K562 (cell line): ENCODE measurements at regions not wholly inside any gene's neighbourhood (a gene's known extent, or its start where the extent isn't known, plus 50 kb on each side); places are given as distances from the start of the nearest gene placed in this dataset.

Source experiments
- ATAC-seq: fragments of 200-7000 bp; cut with Tn5 transposase; 3 replicates; pipeline ENCODE4 v1.9.1; 2020; ENCODE audit warnings: moderate library complexity
- BruUV-seq: library from RNA; stranded (reverse); fragments of 400-500 nt; replicated peaks from 2 replicates; lab custom pipeline; 2021; lab: Mats Ljungman, UMichigan
- CTCF ChIA-PET: fragments of 300-600 bp; formaldehyde crosslinking; extraction: SDS; loops from one replicate; lab custom pipeline; 2021; ENCODE audit warnings: low intra/inter-chr PET ratio; lab: Yijun Ruan, JAX
- POLR2A ChIA-PET: fragments of 300-600, 350-650 bp; sonication (Branson Sonifier 250); formaldehyde crosslinking; extraction: SDS; loops from one replicate; lab custom pipeline; 2021; ENCODE audit warnings: antibody characterized with exemption, inconsistent platforms; lab: Yijun Ruan, JAX
- DNase-seq, 4 experiments: peaks; one replicate each; pipeline versions ENCODE4 v3.0.0 to v3.0.0-alpha.2; 2011 to 2018; ENCODE audit warnings: low spot score in 3 of 4, mixed read lengths in 3 of 4; ENCODE audit errors: extremely low read depth in 1 of 4
- FAIRE-seq: peaks from 2 replicates; lab custom pipeline; 2011; peaks lifted over from hg19 to GRCh38; lab: Jason Lieb, UNC
- H2AFZ ChIP-seq: 2 replicates; pipeline ENCODE4 v1.6.0; 2011; ENCODE audit warnings: low read depth, low read length, control low read depth, inconsistent platforms
- H3K27ac ChIP-seq: fragments of 200-600 bp; 3 replicates; pipeline ENCODE4 v1.8.0; 2011; ENCODE audit warnings: low read depth, mild to moderate bottlenecking, control low read depth, inconsistent platforms, low read length, moderate library complexity, mixed read lengths; ENCODE audit errors: extremely low read depth
- H3K27me3 ChIP-seq, 2 experiments: fragments of 300-600 bp in 1 of 2; 2 replicates in 1 of 2; 3 replicates in 1 of 2; pipeline versions ENCODE4 v1.6.0 to v1.8.0; 2011; ENCODE audit warnings: inconsistent platforms in 2 of 2, low read length in 2 of 2, mild to moderate bottlenecking in 1 of 2, mixed read lengths in 1 of 2, moderate library complexity in 1 of 2; ENCODE audit not compliant: control insufficient read depth in 2 of 2, insufficient read depth in 2 of 2
- H3K36me3 ChIP-seq: fragments of 300-600 bp; 3 replicates; pipeline ENCODE4 v1.8.0; 2011; ENCODE audit warnings: mild to moderate bottlenecking, low read length, inconsistent platforms; ENCODE audit not compliant: control insufficient read depth, insufficient read depth
- H3K4me1 ChIP-seq, 2 experiments: fragments of 200-600 bp in 1 of 2; replicated peaks in 1 of 2; 2 replicates in 1 of 2; 3 replicates in 1 of 2; pipeline versions ENCODE4 v1.5.1 to v1.8.0; 2011; ENCODE audit warnings: inconsistent platforms in 2 of 2, low read length in 2 of 2, mild to moderate bottlenecking in 1 of 2, mixed read lengths in 1 of 2, moderate library complexity in 1 of 2; ENCODE audit not compliant: control insufficient read depth in 2 of 2, insufficient read depth in 2 of 2
- H3K4me2 ChIP-seq: 2 replicates; pipeline ENCODE4 v1.6.1; 2011; ENCODE audit warnings: low read length, control low read depth, inconsistent platforms, mixed read lengths; ENCODE audit not compliant: insufficient read depth
- H3K4me3 ChIP-seq: fragments of 200-600 bp; sonication (generic), shearing (Covaris generic); 2 replicates; pipeline ENCODE4 v1.5.1; 2016; ENCODE audit warnings: control low read depth, inconsistent platforms
- H3K79me2 ChIP-seq: fragments of 200-600 bp; 3 replicates; pipeline ENCODE4 v1.8.0; 2011; ENCODE audit warnings: low read length, inconsistent platforms; ENCODE audit not compliant: control insufficient read depth, insufficient read depth
- H3K9ac ChIP-seq, 2 experiments: 2 replicates each; pipeline versions ENCODE4 v1.6.0 to v1.6.1; 2011; ENCODE audit warnings: low read depth in 2 of 2, low read length in 2 of 2, control low read depth in 1 of 2, inconsistent platforms in 1 of 2, mild to moderate bottlenecking in 1 of 2, mixed read lengths in 1 of 2; ENCODE audit not compliant: insufficient read depth in 1 of 2
- H3K9me1 ChIP-seq: one replicate; pipeline ENCODE4 v1.6.0; 2011; ENCODE audit warnings: inconsistent platforms, mild to moderate bottlenecking, low read length, moderate library complexity; ENCODE audit not compliant: control insufficient read depth, insufficient read depth
- H3K9me3 ChIP-seq: replicated peaks from 2 replicates; pipeline ENCODE4 v1.5.1; 2011; ENCODE audit warnings: low read depth, low read length, inconsistent platforms; ENCODE audit not compliant: control insufficient read depth, insufficient read depth
- H4K20me1 ChIP-seq: replicated peaks from 2 replicates; pipeline ENCODE4 v1.6.1; 2011; ENCODE audit warnings: low read length, inconsistent platforms, mixed read lengths; ENCODE audit not compliant: control insufficient read depth, insufficient read depth
- BCL6 ChIP-seq: fragments of 250-450 bp; sonication (Bioruptor Pico); IDR thresholded peaks from 2 replicates; pipeline ENCODE4 v1.4.0; 2020
- CC2D1A ChIP-seq: fragments of 450-650 bp; IDR thresholded peaks from 2 replicates; pipeline ENCODE4 v1.6.1; 2017; ENCODE audit warnings: mild to moderate bottlenecking
- HNRNPH1 ChIP-seq: fragments of 200-400 bp; formaldehyde crosslinking; optimal IDR thresholded peaks from 2 replicates; pipeline ENCODE3; 2017; ENCODE audit warnings: low read depth, mild to moderate bottlenecking, low read length, moderate library complexity
- HNRNPL ChIP-seq: fragments of 200-400 bp; formaldehyde crosslinking; IDR thresholded peaks from 2 replicates; pipeline ENCODE4 v1.6.1; 2017; ENCODE audit warnings: low read depth, mild to moderate bottlenecking, low read length
- MAZ ChIP-seq, 2 experiments: fragments of 450-650 bp in 1 of 2; sonication (generic) in 1 of 2; formaldehyde crosslinking; IDR thresholded peaks in 1 of 2; conservative IDR thresholded peaks in 1 of 2; 2 replicates each; pipeline versions ENCODE4 v1.4.0 to v1.5.0; 2020; ENCODE audit warnings: mild to moderate bottlenecking in 1 of 2, missing genetic modification reagents in 1 of 2
- MCM7 ChIP-seq, 2 experiments: fragments of 450-650 bp; IDR thresholded peaks; 2 replicates each; pipeline ENCODE4 v1.6.1; 2016 to 2018
- NR1H2 ChIP-seq: sonication (generic); formaldehyde crosslinking; IDR thresholded peaks from 2 replicates; pipeline ENCODE4 v1.4.0; 2020; ENCODE audit warnings: mild to moderate bottlenecking, missing genetic modification reagents
- SMC3 ChIP-seq: conservative IDR thresholded peaks from 2 replicates; pipeline ENCODE4 v1.6.1; 2011; ENCODE audit warnings: low read depth, low read length, improper control_type of control experiment; ENCODE audit not compliant: insufficient read depth
- SREBF2 ChIP-seq: sonication (generic); formaldehyde crosslinking; IDR thresholded peaks from 2 replicates; pipeline ENCODE4 v1.4.0; 2020; ENCODE audit warnings: mild to moderate bottlenecking, missing genetic modification reagents
- ZNF197 ChIP-seq: fragments of 200-800 bp; sonication (Bioruptor generic); IDR thresholded peaks from 2 replicates; pipeline ENCODE4 v1.6.1; 2016; ENCODE audit warnings: low read depth, missing genetic modification characterization, missing compliant biosample characterization
- ZNF324 ChIP-seq: fragments of 250-450 bp; sonication (Bioruptor Pico); IDR thresholded peaks from 2 replicates; pipeline ENCODE4 v1.4.0; 2020; ENCODE audit warnings: mild to moderate bottlenecking
- WGBS: fragments of 100-300 bp; shearing (Covaris generic); methylation state at CpG from one replicate; pipeline ENCODE4 v1.1.6; 2016; ENCODE audit warnings: low coverage, mixed read lengths; ENCODE audit not compliant: insufficient coverage; ENCODE audit errors: missing lambda C conversion rate; 5-methylcytosine and 5-hydroxymethylcytosine counted together
- in situ Hi-C: fragments of 300-500 bp; cut with MboI; formaldehyde crosslinking; loops from 4 replicates; pipeline ENCODE4 v1.15.0; 2018; ENCODE audit warnings: inconsistent platforms, mixed read lengths
- intact Hi-C: fragments of 100-400 bp; cut with micrococcal nuclease; formaldehyde crosslinking; loops from 2 replicates; pipeline ENCODE4 v1.14.2; 2022
- TF ChIP-seq, protein P1 (sequence below), 2 experiments: fragments of 200-800 bp in 1 of 2; sonication (Bioruptor generic) in 1 of 2; sonication (generic) in 1 of 2; formaldehyde crosslinking in 1 of 2; IDR thresholded peaks in 1 of 2; conservative IDR thresholded peaks in 1 of 2; 2 replicates each; pipeline versions ENCODE4 v1.5.0 to v1.6.1; 2016 to 2020; ENCODE audit warnings: missing compliant biosample characterization in 1 of 2, missing genetic modification characterization in 1 of 2, missing genetic modification reagents in 1 of 2
- TF ChIP-seq, protein P2 (sequence below), 2 experiments: fragments of 450-650 bp; formaldehyde crosslinking in 1 of 2; IDR thresholded peaks; 2 replicates each; pipeline versions ENCODE4 v1.4.0 to v1.6.1; 2014 to 2020; ENCODE audit warnings: mild to moderate bottlenecking in 2 of 2, borderline replicate concordance in 1 of 2, low read depth in 1 of 2

DNA sequence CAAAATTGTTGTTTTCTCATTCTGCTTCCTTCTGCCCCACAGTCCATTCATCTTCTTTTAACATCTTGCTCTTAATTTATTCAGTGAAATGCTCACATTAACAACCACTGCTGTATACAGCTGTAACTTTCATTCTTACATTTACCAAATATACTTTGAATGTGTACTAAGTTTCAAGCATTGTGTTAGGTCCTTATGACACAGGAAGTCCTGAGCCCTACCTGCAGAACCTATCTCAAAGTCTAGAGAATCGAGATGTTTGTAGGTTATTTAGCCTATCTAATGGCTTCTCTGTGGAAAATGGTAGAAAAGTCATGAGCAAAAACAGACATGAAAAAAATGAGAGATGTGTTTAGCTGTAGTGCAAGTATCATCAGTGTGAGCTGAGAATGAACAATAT, 117.6 kb upstream of the MGAT4C start:
- Histone ChIP-seq H3K9me3 (no peaks in the 10 kb centered on the region), H3K36me3 (no peaks in the 10 kb centered on the region), H3K4me2 (no peak overlapping the region), H3K9me1 (no peaks in the 10 kb centered on the region), H4K20me1 (no peaks in the 10 kb centered on the region), H3K27me3 (no peaks in the 10 kb centered on the region), H3K27ac (no peak overlapping the region), H3K9ac (no peak overlapping the region), H3K4me1 (no peaks in the 10 kb centered on the region), H3K79me2 (no peaks in the 10 kb centered on the region), H2AFZ (no peak overlapping the region), H3K4me3 (no peak overlapping the region)
- WGBS: 0% methylated on average over 1 of the region's 1 CpG
- ATAC-seq (no peak), DNase-seq (no peak), FAIRE-seq (no peak)
- in situ Hi-C loops: no loop called here
- CTCF ChIA-PET: interaction anchor here (0.6 kb wide), 1 partner anchor 464 kb away, joined by 3 read pairs; no protein-coding TSS in a partner anchor
- BruUV-seq: no TSS peak
- intact Hi-C loops: no loop called here
- POLR2A ChIA-PET: no interaction called here
- TF ChIP-seq CC2D1A: no peak
- TF ChIP-seq HNRNPL: no peak
- no peak for TF ChIP-seq MAZ (CRISPR knock-in tag; conservative IDR thresholded peaks at IDR 0.05 in 1 of 2, IDR thresholded peaks at IDR 0.05 in 1 of 2)
- no peak for TF ChIP-seq ZNF197 (CRISPR knock-in tag)
- TF ChIP-seq MCM7 (IDR thresholded peaks at IDR 0.05): no peak
- no peak for TF ChIP-seq ZNF324 (CRISPR knock-in tag)
- TF ChIP-seq BCL6 (CRISPR knock-in tag): no peak
- TF ChIP-seq, protein P1, sequence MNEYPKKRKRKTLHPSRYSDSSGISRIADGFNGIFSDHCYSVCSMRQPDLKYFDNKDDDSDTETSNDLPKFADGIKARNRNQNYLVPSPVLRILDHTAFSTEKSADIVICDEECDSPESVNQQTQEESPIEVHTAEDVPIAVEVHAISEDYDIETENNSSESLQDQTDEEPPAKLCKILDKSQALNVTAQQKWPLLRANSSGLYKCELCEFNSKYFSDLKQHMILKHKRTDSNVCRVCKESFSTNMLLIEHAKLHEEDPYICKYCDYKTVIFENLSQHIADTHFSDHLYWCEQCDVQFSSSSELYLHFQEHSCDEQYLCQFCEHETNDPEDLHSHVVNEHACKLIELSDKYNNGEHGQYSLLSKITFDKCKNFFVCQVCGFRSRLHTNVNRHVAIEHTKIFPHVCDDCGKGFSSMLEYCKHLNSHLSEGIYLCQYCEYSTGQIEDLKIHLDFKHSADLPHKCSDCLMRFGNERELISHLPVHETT (CRISPR knock-in tag; conservative IDR thresholded peaks at IDR 0.05 in 1 of 2, IDR thresholded peaks at IDR 0.05 in 1 of 2): no peak
- TF ChIP-seq, protein P2, sequence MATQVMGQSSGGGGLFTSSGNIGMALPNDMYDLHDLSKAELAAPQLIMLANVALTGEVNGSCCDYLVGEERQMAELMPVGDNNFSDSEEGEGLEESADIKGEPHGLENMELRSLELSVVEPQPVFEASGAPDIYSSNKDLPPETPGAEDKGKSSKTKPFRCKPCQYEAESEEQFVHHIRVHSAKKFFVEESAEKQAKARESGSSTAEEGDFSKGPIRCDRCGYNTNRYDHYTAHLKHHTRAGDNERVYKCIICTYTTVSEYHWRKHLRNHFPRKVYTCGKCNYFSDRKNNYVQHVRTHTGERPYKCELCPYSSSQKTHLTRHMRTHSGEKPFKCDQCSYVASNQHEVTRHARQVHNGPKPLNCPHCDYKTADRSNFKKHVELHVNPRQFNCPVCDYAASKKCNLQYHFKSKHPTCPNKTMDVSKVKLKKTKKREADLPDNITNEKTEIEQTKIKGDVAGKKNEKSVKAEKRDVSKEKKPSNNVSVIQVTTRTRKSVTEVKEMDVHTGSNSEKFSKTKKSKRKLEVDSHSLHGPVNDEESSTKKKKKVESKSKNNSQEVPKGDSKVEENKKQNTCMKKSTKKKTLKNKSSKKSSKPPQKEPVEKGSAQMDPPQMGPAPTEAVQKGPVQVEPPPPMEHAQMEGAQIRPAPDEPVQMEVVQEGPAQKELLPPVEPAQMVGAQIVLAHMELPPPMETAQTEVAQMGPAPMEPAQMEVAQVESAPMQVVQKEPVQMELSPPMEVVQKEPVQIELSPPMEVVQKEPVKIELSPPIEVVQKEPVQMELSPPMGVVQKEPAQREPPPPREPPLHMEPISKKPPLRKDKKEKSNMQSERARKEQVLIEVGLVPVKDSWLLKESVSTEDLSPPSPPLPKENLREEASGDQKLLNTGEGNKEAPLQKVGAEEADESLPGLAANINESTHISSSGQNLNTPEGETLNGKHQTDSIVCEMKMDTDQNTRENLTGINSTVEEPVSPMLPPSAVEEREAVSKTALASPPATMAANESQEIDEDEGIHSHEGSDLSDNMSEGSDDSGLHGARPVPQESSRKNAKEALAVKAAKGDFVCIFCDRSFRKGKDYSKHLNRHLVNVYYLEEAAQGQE (IDR thresholded peaks at IDR 0.05; ENCODE audit: borderline replicate concordance): no peak
- TF ChIP-seq, protein P2 (CRISPR knock-in tag; IDR thresholded peaks at IDR 0.05; ENCODE audit: low read depth): no peak
- TF ChIP-seq SREBF2 (CRISPR knock-in tag): no peak
- TF ChIP-seq SMC3: no peak
- no peak for TF ChIP-seq NR1H2
- no peak for TF ChIP-seq HNRNPH1
